ENCODE measurements at regions not wholly inside any gene's neighbourhood (a gene's known extent, or its start where the extent isn't known, plus 50 kb on each side); places are given as distances from the start of the nearest gene placed in this dataset.

DNA sequence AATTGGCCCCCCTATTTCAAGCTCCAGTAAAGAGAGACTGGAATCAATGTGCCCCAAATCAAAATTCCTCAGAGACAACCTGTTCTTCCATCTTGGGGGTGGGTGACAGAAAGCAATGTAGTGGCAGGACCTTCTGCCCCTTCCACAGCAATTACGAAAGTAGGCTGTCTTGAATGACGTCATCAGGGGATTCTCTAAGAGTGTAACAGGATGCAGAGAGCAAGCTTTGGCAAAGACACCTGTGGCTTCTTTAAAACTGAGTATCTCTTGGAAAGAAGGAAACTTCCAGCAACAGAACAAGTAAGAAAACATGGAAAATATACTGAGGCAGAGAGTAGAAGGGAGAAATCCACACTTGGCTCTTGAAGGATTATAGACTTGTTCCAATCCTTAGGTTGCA lies 247.6 kb upstream of the PDE4D start:
- ChIA-PET CTCF (no interaction called here), POLR2A (no interaction called here)
- Mint-ChIP-seq H3K9me3 (peaks cover 8% of the 10 kb centered on the region), H3K4me1 (ENCODE audit: low read depth) (no peaks in the 10 kb centered on the region), H3K27me3 (no peaks in the 10 kb centered on the region), H3K4me3 (no peak overlapping the region), H3K36me3 (no peaks in the 10 kb centered on the region), H3K27ac (no peak overlapping the region)
- intact Hi-C loops (cut with micrococcal nuclease): no loop called here
- no peak for DNase-seq

DNA sequence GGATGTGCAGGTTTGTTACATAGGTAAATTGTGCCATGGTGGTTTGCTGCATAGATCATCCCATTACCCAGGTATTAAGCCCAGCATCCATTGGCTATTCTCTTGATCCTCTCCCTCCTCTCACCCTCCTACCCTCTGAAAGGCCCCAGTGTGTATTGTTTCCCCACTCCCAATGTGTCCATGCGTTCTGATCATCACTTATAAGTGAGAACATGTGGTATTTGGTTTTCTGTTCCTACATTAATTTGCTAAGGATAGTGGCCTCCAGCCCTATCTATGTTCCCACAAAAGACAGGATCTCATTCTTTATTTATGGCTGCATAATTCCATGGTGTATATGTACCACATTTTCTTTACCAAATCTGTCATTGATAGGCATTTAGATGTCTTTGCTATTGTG lies 243.3 kb upstream of the PDE4D start:
- no peak overlapping the region for H3K27ac Mint-ChIP-seq
- H3K9me3 Mint-ChIP-seq: peaks cover 8% of the 10 kb centered on the region
- ChIA-PET CTCF (no interaction called here), POLR2A (no interaction called here)
- H3K4me3 Mint-ChIP-seq: no peak overlapping the region
- intact Hi-C loops (cut with micrococcal nuclease): no loop called here
- no peak for DNase-seq
- H3K36me3 Mint-ChIP-seq: no peaks in the 10 kb centered on the region
- no peaks in the 10 kb centered on the region for H3K4me1 Mint-ChIP-seq (ENCODE audit: low read depth)
- H3K27me3 Mint-ChIP-seq: no peaks in the 10 kb centered on the region

DNA sequence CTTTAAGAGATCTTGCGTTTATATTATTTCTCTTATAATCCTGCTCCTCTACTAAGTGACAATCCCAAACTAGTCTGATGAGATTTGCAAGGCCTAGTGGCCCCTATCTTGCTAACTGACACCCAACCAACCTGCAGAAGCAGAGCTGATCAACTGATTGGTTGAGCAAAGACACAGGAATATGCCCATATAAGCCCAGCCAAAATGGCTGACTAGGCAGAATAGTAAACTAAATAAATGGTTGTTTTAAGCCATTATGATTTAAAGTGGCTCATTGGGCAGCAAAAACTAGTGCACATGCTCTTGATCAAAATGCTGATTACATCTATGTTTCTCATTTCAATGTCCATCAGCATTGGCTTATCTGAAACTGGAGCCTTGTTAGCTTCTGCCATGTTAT lies 238.0 kb upstream of the PDE4D start:
- Mint-ChIP-seq H3K4me1 (ENCODE audit: low read depth) (no peaks in the 10 kb centered on the region), H3K27ac (no peak overlapping the region), H3K9me3 (peaks cover 6% of the 10 kb centered on the region), H3K4me3 (no peak overlapping the region), H3K27me3 (no peaks in the 10 kb centered on the region), H3K36me3 (no peaks in the 10 kb centered on the region)
- ChIA-PET POLR2A (no interaction called here), CTCF (no interaction called here)
- no peak for DNase-seq
- intact Hi-C loops (cut with micrococcal nuclease): no loop called here

DNA sequence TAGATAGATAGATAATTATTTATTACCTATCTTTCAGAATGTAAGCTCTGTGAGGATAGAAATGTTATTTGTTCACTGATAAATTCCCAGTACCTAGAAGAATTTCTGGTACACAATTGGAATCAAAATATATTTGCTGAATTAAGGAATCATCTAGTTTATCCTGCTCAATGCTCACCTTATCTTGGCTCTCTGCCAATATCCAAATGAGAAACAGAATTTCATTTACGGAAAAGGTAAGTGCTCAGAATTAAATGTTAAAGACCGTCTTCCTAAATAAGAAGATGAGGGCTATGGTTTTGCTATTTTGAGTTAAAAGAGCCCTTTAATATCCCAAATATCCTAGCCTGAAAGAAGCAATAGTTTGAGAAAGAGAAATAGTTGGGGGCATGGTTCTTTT lies 232.1 kb upstream of the PDE4D start:
- intact Hi-C loops (cut with micrococcal nuclease): no loop called here
- H3K36me3 Mint-ChIP-seq: no peaks in the 10 kb centered on the region
- peaks cover 9% of the 10 kb centered on the region for H3K9me3 Mint-ChIP-seq
- CTCF ChIA-PET: no interaction called here
- no peaks in the 10 kb centered on the region for H3K4me1 Mint-ChIP-seq (ENCODE audit: low read depth)
- H3K4me3 Mint-ChIP-seq: no peak overlapping the region
- H3K27me3 Mint-ChIP-seq: no peaks in the 10 kb centered on the region
- H3K27ac Mint-ChIP-seq: no peak overlapping the region
- POLR2A ChIA-PET: no interaction called here
- DNase-seq: no peak

DNA sequence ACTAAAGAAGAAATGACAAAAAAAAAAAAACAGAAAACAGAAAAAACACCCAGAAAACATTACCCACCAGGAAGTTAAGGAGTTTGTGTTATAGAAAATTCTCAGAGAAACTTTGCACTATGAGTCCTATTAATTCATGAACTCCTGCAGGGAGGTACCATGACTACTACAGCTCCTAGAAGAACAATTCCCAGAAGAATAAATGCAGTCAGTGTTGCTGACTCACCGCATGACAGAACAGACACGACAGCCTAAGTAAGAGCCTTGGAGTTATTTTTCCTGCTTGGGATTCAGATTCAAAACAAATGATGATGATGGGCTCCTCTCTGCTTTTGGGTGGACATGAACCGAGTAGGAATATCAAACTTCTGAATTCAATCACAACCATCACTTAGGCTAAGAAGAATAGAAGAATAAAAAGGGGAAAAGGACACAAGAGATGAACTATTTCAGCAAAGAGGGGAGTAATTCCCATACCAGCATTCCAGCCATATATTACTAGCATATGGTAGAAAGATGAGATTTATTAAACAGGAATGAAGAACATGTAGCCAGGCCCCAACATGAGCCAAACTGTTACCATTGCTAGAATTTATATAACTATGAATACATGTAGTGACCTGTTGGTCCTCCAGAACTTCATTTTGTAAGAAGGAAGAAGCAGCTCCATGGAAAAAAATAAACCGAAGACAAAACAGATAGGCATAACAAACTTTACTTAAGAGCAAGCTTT lies 209.6 kb upstream of the PDE4D start:
- no peaks in the 10 kb centered on the region for H3K36me3 Mint-ChIP-seq
- no peaks in the 10 kb centered on the region for H3K4me1 Mint-ChIP-seq (ENCODE audit: low read depth)
- no peak for DNase-seq
- CTCF ChIA-PET: no interaction called here
- POLR2A ChIA-PET: no interaction called here
- peaks cover 13% of the 10 kb centered on the region for H3K9me3 Mint-ChIP-seq
- no peak overlapping the region for H3K4me3 Mint-ChIP-seq
- H3K27me3 Mint-ChIP-seq: no peaks in the 10 kb centered on the region
- intact Hi-C loops (cut with micrococcal nuclease): no loop called here
- H3K27ac Mint-ChIP-seq: no peak overlapping the region

DNA sequence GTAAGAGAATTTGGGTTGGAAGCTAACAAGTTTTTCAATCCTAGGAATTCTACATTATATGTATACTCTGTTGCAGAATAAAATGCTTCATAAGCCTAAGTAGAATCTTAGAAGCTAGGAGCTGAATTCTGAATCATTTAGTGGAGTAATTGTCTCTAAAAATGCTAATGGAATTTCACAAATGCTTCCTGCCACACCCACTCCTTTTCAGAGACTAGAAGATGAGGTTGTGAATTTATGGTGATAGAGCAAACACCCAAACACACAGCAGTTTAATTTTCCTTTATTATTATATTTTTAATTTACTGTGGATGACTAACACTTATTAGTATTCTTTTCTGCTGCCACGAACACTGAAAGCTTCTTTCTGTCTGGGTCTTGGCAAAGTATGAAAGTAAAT lies 208.0 kb upstream of the PDE4D start:
- Mint-ChIP-seq H3K9me3 (peaks cover 11% of the 10 kb centered on the region), H3K4me1 (ENCODE audit: low read depth) (no peaks in the 10 kb centered on the region), H3K36me3 (no peaks in the 10 kb centered on the region), H3K4me3 (no peak overlapping the region), H3K27me3 (no peaks in the 10 kb centered on the region), H3K27ac (no peak overlapping the region)
- CTCF ChIA-PET: no interaction called here
- intact Hi-C loops (cut with micrococcal nuclease): no loop called here
- POLR2A ChIA-PET: no interaction called here
- DNase-seq: no peak

DNA sequence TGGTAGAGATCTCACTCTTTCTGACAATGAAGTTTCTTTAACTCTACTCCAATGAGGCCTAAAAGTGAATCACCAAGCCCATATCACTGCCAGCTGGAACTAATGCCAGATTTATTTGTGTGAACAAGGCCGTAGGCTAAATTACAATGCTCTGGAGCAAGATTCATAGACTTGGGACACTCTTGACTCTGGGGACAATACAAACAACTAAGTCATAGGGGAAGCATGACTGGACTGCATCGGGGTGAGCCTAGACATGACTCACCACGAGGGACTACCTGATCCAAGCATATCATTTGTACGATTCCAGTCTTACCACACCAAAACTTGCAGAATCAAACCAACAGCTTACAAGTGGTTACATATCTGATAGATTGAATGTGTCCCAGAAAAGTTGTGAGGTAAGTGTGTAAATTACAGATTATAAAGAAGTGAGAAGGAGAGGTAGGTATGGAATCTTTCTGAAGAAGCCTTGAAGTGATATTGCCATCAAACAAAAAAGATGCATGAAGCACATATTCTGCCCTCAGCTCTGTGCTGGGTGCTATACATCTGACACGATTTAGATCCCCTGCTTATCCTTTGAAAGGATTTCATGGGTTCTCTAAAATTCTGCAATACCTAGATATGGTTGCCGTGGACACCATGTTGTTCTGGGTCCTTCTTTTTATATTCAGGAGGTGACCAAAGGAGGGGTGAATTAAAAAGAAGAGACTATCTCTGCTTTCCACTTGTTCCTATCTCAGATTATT lies 199.3 kb upstream of the PDE4D start:
- Mint-ChIP-seq H3K9me3 (peaks cover 6% of the 10 kb centered on the region), H3K27me3 (no peaks in the 10 kb centered on the region), H3K36me3 (no peaks in the 10 kb centered on the region), H3K4me1 (ENCODE audit: low read depth) (no peaks in the 10 kb centered on the region), H3K27ac (no peak overlapping the region), H3K4me3 (no peak overlapping the region)
- DNase-seq: no peak
- intact Hi-C loops (cut with micrococcal nuclease): no loop called here
- CTCF ChIA-PET: no interaction called here
- POLR2A ChIA-PET: no interaction called here

DNA sequence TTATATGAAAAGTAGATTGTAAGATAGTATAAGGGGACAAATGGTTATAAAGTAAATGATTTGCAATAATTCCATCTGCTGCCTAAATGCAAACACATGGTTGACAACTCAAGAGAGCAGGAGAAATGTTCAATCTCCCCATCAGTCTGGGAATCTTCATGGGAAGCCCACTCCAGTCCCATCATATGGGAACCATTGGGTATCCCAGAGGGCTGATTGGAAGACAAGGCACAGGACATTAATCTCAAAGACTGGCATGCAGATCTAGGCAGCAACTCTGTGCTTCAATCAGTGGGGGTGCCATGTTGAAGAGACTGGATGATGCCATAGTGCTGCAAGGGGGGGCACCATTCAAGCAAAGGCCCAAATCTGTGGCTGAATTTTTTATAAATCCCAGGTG lies 193.1 kb upstream of the PDE4D start:
- ChIA-PET CTCF (no interaction called here), POLR2A (no interaction called here)
- no peak overlapping the region for H3K27ac Mint-ChIP-seq
- no peaks in the 10 kb centered on the region for H3K4me1 Mint-ChIP-seq (ENCODE audit: low read depth)
- no peaks in the 10 kb centered on the region for H3K27me3 Mint-ChIP-seq
- no peaks in the 10 kb centered on the region for H3K36me3 Mint-ChIP-seq
- H3K4me3 Mint-ChIP-seq: no peak overlapping the region
- peaks cover 18% of the 10 kb centered on the region for H3K9me3 Mint-ChIP-seq
- DNase-seq: no peak
- intact Hi-C loops (cut with micrococcal nuclease): no loop called here

DNA sequence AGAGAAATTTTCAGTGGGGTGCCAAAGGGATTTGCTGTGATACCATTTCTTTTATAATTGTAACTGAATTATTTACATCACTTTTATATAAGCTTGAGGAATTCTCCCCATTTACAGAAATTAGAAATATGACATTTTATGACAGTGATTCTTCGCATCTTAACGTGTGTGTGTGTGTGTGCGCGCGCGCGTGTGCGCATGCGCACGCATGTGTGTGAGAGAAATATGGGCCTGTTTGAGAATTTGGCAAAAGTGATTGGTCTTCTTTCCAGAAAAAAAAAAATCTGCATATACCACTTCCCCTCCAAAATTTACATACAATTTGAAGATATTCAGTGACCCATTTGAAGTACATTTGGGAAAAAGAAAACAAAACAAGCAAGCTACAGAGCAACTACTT lies 190.7 kb upstream of the PDE4D start:
- no peaks in the 10 kb centered on the region for H3K4me1 Mint-ChIP-seq (ENCODE audit: low read depth)
- no peak overlapping the region for H3K4me3 Mint-ChIP-seq

DNA sequence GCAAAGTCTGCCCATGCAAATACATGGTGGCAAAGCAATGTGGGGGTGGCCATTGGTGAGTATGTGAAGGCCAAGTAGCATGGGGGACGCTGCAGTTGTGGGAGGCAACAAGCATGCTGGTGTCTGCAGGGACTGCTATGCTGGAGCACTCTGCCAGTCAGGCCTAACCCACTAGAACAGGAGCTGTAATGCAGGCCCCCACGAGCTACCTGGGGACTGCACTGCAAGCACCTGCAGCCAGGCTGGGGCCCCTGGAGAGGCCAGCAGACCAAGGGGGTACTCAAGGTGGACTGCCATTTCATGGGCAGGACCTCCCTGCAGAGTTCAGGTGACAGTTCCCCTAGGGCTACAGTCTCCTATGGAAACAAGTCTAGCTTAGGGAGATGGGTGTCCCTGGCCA lies 183.8 kb upstream of the PDE4D start:
- POLR2A ChIA-PET: no interaction called here
- intact Hi-C loops (cut with micrococcal nuclease): no loop called here
- H3K9me3 Mint-ChIP-seq: peaks cover 27% of the 10 kb centered on the region
- no peaks in the 10 kb centered on the region for H3K27me3 Mint-ChIP-seq
- H3K27ac Mint-ChIP-seq: no peak overlapping the region
- CTCF ChIA-PET: no interaction called here
- no peaks in the 10 kb centered on the region for H3K4me1 Mint-ChIP-seq (ENCODE audit: low read depth)
- no peaks in the 10 kb centered on the region for H3K36me3 Mint-ChIP-seq
- DNase-seq: no peak
- H3K4me3 Mint-ChIP-seq: no peak overlapping the region

More for the DNA sequence above, 190.7 kb upstream of the PDE4D start:
- intact Hi-C loops (cut with micrococcal nuclease): no loop called here
- no peak for DNase-seq
- Mint-ChIP-seq H3K36me3 (no peaks in the 10 kb centered on the region), H3K27ac (no peak overlapping the region), H3K9me3 (peaks cover 18% of the 10 kb centered on the region), H3K27me3 (no peaks in the 10 kb centered on the region)
- ChIA-PET CTCF (no interaction called here), POLR2A (no interaction called here)

DNA sequence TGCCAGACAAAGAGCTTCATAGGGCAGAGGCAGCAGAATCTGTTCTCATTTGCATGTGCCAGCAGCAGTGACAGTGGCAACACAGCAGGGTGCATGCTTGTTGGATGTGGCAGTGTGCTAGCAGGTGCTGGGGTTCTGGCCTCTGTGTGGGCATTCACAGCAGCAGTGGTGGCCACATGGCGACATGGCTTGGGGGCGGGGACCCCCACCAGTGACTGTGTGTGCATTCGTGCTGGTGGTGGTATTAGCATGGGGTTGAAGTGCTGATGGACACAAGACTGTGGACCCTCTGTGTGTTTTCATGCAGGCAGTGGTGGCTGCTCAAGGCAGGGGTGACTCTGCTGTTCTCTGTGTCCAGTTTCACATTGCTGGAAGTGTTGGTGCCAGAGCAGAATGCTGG lies 183.2 kb upstream of the PDE4D start:
- Mint-ChIP-seq H3K36me3 (no peaks in the 10 kb centered on the region), H3K4me1 (ENCODE audit: low read depth) (no peaks in the 10 kb centered on the region), H3K27me3 (no peaks in the 10 kb centered on the region), H3K9me3 (peaks cover 29% of the 10 kb centered on the region), H3K4me3 (no peak overlapping the region), H3K27ac (no peak overlapping the region)
- ChIA-PET CTCF (no interaction called here), POLR2A (no interaction called here)
- no peak for DNase-seq
- intact Hi-C loops (cut with micrococcal nuclease): no loop called here

DNA sequence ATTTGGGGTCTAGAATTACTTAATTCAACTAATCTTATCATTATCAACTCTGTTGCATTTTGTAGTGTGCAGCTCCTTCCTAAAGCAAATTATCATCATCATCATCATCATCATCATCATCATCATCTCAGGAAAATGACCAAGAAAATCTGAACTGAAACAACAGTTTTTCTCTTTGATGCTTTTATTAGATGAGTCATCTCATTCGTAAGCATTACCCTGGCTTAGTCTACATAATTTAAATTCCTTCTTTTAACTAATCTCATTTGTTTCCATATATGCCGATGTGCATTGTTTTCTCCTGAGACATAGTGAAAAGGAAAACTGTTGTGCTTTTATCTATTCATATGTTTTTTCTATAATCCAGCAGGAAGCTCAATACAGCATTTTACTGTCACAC lies 173.0 kb upstream of the PDE4D start:
- Mint-ChIP-seq H3K9me3 (peaks cover 18% of the 10 kb centered on the region), H3K27ac (no peak overlapping the region), H3K36me3 (no peaks in the 10 kb centered on the region), H3K27me3 (no peaks in the 10 kb centered on the region), H3K4me3 (no peak overlapping the region), H3K4me1 (ENCODE audit: low read depth) (no peaks in the 10 kb centered on the region)
- intact Hi-C loops (cut with micrococcal nuclease): no loop called here
- ChIA-PET POLR2A (no interaction called here), CTCF (no interaction called here)
- no peak for DNase-seq

DNA sequence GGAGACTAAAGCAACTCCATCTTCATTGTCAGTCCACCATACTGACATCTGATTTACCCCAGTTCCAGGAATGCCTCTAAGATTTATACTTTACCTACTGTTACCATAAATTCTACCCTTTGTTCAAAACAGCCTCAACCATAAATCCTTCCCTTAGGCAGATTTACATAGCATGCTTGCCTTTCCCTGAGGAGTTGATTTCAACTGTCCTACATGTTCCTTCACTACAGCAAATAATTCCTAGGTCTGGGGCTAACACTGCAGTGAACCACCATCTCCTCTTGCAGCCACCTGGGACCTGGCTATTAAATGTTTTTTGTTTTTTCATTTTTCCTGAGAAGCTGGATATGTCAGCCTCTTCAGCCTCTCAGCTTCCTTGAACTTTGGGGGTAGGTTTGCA lies 166.9 kb upstream of the PDE4D start:
- H3K27me3 Mint-ChIP-seq: no peaks in the 10 kb centered on the region
- intact Hi-C loops (cut with micrococcal nuclease): no loop called here
- ChIA-PET POLR2A (no interaction called here), CTCF (no interaction called here)
- H3K4me3 Mint-ChIP-seq: no peak overlapping the region
- H3K9me3 Mint-ChIP-seq: peaks cover 11% of the 10 kb centered on the region
- no peaks in the 10 kb centered on the region for H3K4me1 Mint-ChIP-seq (ENCODE audit: low read depth)
- no peaks in the 10 kb centered on the region for H3K36me3 Mint-ChIP-seq
- DNase-seq: no peak
- H3K27ac Mint-ChIP-seq: no peak overlapping the region
